ENCODE measurements at regions not wholly inside any gene's neighbourhood (a gene's known extent, or its start where the extent isn't known, plus 50 kb on each side); places are given as distances from the start of the nearest gene placed in this dataset.
A peak's percentile ranks its signal among the peaks of the same experiment; 100 is the strongest.

- no peak for FAIRE-seq
These were observed 100.7 kb upstream of the KCTD3 start for GRCh38 chr1:215466361-215466760.

DNA sequence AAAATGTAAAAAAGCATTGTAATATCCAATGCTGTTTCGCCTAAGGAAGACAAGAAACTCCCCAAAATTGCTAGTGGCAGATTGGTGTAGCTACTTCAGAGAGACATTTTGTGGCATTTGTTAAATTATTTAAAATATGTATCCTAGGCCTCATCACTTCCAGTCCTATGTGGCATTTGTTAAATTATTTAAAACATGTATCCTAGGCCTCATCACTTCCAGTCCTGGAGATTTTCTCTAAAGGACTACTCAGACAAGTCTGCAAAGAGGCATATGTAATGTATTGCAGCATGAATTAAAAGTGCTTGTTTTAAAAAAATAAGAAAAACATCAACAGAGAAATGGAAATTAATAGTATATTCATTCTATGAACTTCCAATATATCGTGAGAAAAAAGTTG is 95.6 kb upstream of the KCTD3 start:
- no peak for FAIRE-seq

GRCh38 chr1:215472723-215473122 is 94.4 kb upstream of the KCTD3 start:
- FAIRE-seq, result peak; percentile 3

- no peak for FAIRE-seq
These were observed 93.2 kb upstream of the KCTD3 start for GRCh38 chr1:215473943-215474342.

- no peak for FAIRE-seq
These were observed 92.2 kb upstream of the KCTD3 start for GRCh38 chr1:215474940-215475339.

GRCh38 chr1:215475796-215476481 is 91.2 kb upstream of the KCTD3 start:
- no peak for FAIRE-seq

DNA sequence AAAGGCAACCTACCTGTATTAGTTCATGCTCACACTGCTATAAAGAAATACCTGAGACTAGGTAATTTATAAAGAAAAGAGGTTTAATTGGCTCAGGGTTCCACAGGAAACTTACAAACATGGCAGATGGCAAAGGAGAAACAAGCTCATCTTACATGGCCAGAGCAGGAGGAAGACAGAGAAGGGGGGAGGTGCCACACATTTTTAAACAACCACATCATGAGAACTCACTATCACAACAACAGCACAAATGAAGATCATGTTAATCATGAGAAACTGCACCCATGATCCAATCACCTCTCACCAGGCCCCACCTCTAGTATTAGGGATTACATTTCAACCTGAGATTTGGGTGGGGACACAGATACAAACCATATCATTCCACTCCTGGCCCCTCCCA is 90.6 kb upstream of the KCTD3 start:
- no peak for FAIRE-seq

GRCh38 chr1:215477632-215478031 is 89.5 kb upstream of the KCTD3 start:
- FAIRE-seq, result no peak

DNA sequence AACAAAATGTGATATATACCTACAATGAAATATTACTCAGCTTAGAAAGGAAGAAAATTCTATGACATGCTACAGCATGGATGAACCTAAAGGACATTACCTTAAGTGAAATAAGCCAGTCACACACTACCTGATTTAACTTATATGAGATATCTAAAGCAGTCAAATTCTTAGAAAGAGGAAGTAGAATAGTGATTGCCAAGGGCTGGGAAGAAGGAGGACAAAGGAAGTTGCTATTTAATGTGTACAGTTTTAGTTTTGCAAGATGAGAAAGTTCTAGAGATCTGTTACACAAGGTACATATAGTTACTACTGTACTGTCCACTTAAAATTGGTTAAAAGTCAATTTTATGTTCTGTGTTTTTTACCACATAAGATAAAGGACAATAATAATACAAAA is 87.5 kb upstream of the KCTD3 start:
- FAIRE-seq, result no peak

GRCh38 chr1:215482079-215482478 is 85.0 kb upstream of the KCTD3 start:
- no peak for FAIRE-seq

- FAIRE-seq, result no peak
These were observed 82.7 kb upstream of the KCTD3 start for GRCh38 chr1:215484171-215484939.

DNA sequence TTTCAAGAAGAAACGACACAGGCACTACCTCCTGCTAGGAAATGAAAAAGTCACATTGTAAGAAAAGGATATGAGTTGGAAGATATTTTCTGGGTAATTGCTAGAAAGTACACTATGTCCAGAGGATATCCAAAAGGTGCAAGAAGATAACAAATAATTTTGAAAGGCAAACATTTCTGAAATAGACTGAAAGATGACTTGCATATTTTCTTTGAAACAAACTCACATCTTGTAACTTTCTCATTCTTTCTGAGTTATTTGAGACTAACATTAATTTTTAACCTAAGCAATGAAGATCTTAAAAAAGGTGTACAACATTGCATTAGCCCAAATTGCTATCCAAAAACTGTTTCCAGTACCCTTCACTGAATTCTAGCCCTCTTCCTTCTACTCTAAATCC is 79.6 kb upstream of the KCTD3 start:
- FAIRE-seq, result no peak

- FAIRE-seq, result no peak
These were observed 78.3 kb upstream of the KCTD3 start for GRCh38 chr1:215488850-215489249.

DNA sequence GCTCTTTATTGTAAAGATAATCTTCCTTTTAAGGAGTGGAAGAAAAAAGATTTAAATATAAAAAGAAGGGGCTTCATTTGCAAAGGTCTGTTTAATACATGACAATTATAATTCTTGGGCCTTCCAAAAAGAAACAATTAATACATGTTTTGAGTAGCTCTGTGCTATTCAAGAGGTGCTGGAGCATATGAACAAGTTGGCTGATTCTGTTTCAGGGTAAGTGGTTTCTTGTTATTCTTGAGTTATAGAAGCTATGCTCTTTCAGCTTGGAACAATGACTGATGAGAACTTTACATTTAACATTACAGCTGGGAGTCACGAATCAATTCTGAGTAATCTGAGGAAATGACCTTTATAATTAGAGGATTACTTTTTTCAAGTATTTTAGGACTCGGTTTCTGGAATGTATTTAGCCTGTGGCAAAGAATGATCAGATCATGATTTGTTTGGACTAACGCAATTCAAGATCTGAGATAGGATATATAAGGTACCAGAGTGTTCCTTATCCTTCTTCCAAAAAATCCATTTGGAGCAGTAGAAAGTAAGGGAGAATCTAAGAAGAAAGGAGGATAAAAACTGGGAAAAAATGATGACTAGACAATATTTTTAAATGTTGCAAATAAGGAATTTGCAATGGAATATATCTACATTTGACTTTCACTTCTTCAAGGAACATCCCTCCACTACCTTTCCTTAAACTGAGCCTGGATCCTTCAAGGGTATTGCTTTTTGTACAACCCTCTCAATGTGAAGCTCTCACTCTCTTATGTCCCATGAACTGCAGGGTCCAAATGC is 77.1 kb upstream of the KCTD3 start:
- FAIRE-seq, result no peak

GRCh38 chr1:215497528-215497927 is 69.6 kb upstream of the KCTD3 start:
- FAIRE-seq, result no peak

DNA sequence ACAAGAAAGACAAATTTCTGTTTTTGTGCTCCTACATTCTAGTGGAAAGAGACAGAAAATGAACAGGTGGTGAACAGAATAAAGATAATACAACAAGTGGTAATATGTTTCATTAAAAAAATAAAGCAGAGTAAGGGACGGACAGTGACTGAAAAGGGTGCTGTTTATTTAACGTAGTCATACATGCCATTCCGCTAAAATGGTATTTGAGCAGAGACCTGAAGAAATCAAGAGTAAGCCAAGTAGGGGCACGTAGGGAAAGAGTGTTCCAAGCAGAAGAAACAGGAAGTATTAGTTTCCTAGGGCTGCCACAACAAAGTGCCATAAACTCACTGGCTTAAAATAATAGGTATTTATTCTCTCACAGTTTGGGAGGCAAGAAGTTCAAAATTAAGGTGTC is 65.6 kb upstream of the KCTD3 start:
- no peak for FAIRE-seq

DNA sequence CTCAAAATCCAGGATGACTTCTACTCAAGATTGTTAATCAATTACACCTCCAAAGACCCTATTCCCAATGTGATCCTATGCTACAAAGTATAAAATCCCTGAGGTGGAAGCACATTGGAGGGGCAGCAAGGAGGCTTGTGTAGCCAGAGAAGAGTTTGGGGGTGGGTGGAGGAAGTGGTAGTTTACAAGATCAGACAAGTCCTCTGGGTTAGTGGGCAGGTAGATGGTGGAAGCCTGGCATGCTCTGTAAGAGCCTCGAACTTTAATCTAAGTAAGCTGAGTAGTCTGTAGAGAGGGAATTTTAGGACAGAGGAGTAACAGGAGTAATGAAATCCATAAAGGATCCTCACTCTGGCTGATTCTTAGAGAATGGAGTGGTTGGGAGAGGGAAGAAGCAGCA is 65.0 kb upstream of the KCTD3 start:
- FAIRE-seq, result no peak

DNA sequence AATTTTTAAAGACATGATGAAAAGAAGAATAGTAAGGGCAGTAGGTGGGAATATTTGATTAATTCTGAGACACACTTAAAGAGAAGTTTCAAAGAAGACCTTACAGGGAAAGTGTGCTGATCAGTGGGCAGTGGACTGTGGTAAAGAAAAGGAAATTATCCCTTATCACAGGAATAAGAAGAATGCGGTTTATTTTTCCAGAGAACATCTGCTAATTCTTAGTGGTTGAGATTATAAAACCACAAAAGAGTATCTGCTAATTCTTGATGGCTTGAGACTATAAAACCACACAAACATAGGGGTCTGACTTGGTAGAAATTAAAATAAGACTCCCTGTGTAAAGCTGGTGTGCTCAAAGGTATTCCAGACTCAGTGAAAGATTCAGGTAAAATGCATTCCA is 60.0 kb upstream of the KCTD3 start:
- no peak for FAIRE-seq

DNA sequence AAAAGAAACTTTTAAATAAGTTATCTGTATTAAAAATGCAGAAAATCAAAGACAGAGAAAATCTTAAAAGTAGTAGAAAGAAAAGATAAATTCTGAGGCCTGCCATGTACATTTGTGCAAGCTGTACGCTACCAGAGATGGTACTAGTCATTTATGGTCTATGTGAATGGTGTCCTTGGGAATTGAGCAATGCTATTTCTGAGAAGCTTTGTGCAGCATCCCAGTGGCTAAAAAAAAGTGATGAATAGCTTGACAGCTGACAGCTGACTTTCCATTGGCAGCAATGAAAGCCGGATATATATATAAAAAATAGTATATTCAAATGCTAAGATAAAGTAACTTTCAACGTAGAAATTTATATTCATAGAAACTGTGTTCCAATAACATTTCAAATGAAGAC is 58.8 kb upstream of the KCTD3 start:
- FAIRE-seq, result no peak
